ENCODE measurements at regions not wholly inside any gene's neighbourhood (a gene's known extent, or its start where the extent isn't known, plus 50 kb on each side); places are given as distances from the start of the nearest gene placed in this dataset.

GRCh38 chr5:73273379-73274050 lies 100.5 kb downstream of the TMEM174 start:
- no peak for TF ChIP-seq CTCF (IDR thresholded peaks at IDR 0.05; ENCODE audit: extremely low read depth, missing control alignments)
- no peak for DNase-seq (ENCODE audit: low spot score)

GRCh38 chr5:73272351-73272750 lies 99.4 kb downstream of the TMEM174 start:
- no peak for TF ChIP-seq CTCF (IDR thresholded peaks at IDR 0.05; ENCODE audit: extremely low read depth, missing control alignments)
- no peak for DNase-seq (ENCODE audit: low spot score)

GRCh38 chr5:73268826-73269225 lies 95.8 kb downstream of the TMEM174 start:
- no peak for TF ChIP-seq CTCF (IDR thresholded peaks at IDR 0.05; ENCODE audit: extremely low read depth, missing control alignments)

GRCh38 chr5:73267766-73268435 lies 94.9 kb downstream of the TMEM174 start:
- no peak for TF ChIP-seq CTCF (IDR thresholded peaks at IDR 0.05; ENCODE audit: extremely low read depth, missing control alignments)

More at GRCh38 chr5:73268826-73269225, 95.8 kb downstream of the TMEM174 start:
- DNase-seq (ENCODE audit: low spot score): no peak

GRCh38 chr5:73266925-73267765 lies 94.2 kb downstream of the TMEM174 start:
- no peak for DNase-seq (ENCODE audit: low spot score)
- TF ChIP-seq CTCF (IDR thresholded peaks at IDR 0.05; ENCODE audit: extremely low read depth, missing control alignments): no peak

More at GRCh38 chr5:73267766-73268435, 94.9 kb downstream of the TMEM174 start:
- DNase-seq (ENCODE audit: low spot score): no peak

- TF ChIP-seq CTCF (IDR thresholded peaks at IDR 0.05; ENCODE audit: extremely low read depth, missing control alignments): no peak
- no peak for DNase-seq (ENCODE audit: low spot score)
These were observed 93.3 kb downstream of the TMEM174 start for GRCh38 chr5:73266176-73266738.
